Dedifferentiated amniotic fluid mesenchymal stem cell (primary cell): ENCODE measurements at regions not wholly inside any gene's neighbourhood (a gene's known extent, or its start where the extent isn't known, plus 50 kb on each side); places are given as distances from the start of the nearest gene placed in this dataset.
"Not testable (repeated sequence)": the region's sequence is repeated elsewhere in the genome, so short reads cannot be mapped to it uniquely, and the experiment has no call there.

Experiments
- DNase-seq: peaks from one replicate; pipeline ENCODE4 v3.0.0-alpha.2; 2016; ENCODE audit errors: extremely low spot score

GRCh38 chr4:82247629-82248028, 126.2 kb downstream of the HNRNPD start:
- no peak for DNase-seq

GRCh38 chr4:82247171-82247570, 126.6 kb downstream of the HNRNPD start:
- DNase-seq, result no peak

GRCh38 chr4:82241534-82241933, 132.3 kb downstream of the HNRNPD start:
- no peak for DNase-seq

GRCh38 chr4:82240410-82240809, 133.4 kb downstream of the HNRNPD start:
- DNase-seq, result no peak

DNA sequence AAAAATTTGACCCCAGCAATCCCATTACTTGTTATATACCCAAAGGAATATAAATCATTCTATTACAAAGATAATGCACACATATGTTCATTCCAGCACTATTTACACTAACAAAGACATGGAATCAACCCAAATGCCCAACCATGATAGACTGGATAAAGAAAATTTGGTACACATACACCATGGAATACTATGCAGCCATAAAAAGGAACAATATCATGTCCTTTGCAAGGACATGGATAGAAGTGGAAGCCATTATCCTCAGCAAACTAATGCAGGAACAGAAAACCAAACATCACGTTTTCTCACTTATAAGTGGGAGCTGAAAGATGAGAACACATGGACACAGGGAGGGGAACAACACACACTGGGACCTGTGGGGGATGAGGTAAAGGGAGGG, 136.6 kb downstream of the HNRNPD start:
- DNase-seq, result not testable (repeated sequence)

GRCh38 chr4:82235346-82235745, 138.4 kb downstream of the HNRNPD start:
- no peak for DNase-seq

DNA sequence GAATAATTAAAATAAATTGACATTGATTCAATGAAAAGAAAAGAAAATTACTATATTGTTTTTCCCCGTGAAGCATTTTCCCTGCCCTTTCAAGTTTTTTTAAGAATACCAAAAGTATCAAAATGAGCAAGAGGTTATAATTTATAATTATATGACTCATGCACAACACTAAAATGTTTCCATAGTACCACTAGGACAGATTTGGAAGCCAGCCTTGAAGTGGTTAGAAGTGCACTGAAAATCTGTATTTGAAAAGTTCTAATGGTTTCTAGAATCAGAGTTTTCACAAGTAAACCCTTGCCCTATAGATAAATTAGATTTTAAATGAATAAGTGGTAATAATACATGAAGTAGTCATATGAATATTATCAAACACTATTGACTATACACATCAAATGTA, 140.9 kb downstream of the HNRNPD start:
- no peak for DNase-seq

GRCh38 chr4:82231806-82232205, 142.0 kb downstream of the HNRNPD start:
- no peak for DNase-seq

DNA sequence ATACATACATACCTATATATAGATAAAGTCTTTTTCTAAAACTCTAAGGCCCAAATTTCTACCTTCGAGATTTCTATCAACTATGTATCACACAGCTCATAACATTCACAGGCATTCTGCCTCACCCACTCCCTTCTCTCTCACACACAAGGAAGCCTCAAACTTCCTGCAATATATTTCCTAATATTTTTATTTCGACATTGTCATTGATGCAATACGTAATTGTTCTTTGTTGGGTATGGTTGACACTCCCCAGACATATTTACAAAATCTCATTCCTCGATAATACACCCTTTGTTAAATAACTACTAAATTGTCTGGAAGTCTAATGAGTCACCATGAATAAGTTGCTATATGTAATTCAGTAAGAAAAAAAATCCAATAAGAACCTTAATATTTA, 143.5 kb downstream of the HNRNPD start:
- no peak for DNase-seq

- DNase-seq, result no peak
Observed at GRCh38 chr4:82225030-82225429, 148.8 kb downstream of the HNRNPD start.

DNA sequence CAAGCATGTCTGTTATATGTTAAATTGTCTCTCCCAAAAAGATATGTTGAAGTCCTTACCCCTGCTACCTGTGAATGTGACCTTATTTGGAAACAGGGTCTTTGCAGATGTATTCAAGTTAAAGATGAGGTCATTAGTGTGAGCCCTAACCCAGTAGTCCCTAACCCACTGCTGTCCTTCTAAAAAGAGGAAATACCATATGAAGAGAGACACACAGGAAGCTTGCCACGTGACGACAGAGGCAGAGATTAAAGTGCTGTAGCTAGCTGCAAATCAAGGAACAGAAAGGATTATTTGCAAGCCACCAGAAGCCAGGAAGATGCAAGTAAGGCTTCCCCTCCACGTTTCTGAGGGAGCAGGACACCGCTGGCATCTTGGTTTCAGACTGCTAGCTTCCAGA, 150.1 kb downstream of the HNRNPD start:
- DNase-seq, result no peak

GRCh38 chr4:82219346-82219745, 154.4 kb downstream of the HNRNPD start:
- no peak for DNase-seq

- DNase-seq, result no peak
Observed at GRCh38 chr4:82217986-82218715, 155.6 kb downstream of the HNRNPD start.

DNA sequence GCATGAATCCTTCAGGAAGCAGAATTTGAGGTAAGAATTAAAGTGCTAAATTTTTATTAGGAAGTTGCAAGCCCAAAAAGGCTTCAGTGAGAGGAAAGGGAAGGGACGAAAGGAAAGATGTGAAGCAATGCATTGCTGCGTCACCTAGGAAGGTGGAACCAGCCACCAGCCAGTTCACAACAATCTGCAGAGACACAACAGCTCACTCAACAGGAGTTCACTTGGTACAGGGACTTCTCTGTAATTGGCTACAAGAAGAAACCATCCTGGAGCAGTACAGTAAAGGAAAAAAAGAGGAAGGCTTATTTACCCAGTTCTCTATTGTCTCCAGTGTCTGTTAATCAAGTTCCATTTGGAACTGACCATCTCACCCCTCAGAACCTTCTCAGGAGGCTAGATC, 157.6 kb downstream of the HNRNPD start:
- DNase-seq, result no peak

GRCh38 chr4:82215800-82216199, 158.0 kb downstream of the HNRNPD start:
- no peak for DNase-seq

DNA sequence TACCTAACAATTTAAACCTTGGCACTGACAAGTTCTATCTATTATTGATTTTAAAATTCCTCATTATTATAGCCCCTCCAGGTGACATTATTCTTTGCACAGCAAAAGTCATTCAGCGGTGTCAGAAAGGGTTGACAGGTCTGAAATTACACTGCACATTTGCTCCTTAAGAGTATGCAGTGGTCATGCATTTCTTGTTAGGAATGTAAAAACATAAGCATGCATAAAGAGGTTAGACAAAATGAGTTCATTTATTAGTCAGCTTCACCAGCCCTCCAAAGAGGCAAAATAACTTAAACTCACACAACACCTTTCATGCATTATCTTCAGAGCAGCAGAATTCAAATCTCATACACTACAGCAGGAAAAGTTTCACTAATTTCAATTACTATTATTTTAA, 158.8 kb downstream of the HNRNPD start:
- DNase-seq, result no peak

DNA sequence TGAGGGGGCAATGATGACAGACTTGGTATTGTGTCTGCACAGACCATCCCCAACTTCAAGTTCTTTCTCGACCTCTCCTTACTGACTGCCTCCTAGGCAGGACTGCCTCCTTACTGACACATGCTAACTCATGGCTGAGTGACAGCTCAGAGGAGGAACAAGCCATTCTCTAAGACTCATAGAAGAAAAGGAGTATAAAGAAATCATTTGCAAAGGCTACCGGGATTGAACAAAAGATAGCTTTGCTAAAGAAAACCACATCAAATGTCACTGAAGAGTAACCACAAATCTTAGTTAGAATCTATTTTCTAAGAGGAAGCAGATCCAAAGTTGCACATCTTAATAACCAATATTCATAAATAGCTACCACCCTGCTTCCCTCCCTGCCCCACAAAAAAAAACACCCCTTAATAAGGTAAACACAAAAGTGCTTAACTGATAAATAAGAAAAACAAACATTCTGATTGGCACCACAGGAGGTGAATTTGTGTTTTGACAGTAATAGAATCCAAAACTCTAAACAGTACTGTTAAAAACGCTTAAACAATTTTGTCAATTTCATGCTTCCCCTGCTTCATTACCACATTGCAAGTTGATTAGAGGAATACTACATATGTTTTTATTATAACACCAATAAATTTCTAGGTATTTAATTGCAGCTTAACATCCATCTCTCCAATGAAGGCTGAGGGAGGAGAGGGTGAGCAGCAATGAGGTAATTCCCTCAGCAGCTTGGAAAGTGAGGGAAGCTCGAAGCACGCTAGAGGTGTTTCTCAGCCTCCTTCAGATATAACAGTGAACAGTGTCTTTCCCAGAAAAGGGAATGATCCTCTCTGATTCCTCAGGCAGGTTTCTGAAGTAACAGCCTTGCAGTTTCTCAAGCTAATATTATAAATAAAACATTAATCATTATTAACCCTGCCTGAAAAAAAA, 160.0 kb downstream of the HNRNPD start:
- no peak for DNase-seq

DNA sequence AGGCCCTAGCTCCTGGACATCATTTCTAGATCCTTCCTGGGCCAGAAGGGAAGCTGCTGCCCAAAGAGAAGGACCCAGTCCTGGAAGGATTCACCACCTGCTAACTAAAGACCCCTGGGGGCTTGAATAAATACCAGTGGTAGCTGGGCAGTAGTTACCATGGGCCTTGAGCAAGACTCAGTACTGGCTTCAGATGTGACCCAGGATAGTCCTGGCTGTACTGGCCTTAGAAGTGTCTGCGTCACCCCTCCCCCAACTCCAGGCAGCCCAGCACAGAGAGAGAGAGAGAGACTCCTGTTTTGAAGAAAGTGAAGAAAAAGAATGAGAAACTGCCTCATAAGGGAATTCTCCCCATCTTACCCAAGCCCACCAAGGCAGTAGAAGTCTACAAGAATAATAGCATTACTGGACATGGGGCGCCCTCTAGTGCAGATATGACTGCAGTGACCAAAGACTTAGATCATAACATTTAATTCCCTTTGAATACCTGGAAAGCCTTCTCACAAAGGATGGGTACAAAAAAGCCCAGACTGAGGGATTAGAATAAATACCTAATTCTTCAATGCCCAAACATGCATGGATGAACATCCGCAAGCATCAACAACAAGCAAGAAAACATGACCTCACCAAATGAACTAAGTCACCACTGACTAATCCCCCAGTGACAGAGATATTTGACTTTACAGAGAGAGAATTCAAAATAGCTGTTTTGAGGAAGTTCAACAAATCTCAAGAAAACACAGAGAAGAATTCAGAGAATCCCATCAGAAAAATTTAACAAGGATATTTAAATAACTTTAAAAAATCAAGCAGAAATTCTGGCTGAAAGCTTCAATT, 171.8 kb downstream of the HNRNPD start:
- no peak for DNase-seq

- DNase-seq, result no peak
Observed at GRCh38 chr4:82201303-82201702, 172.5 kb downstream of the HNRNPD start.

DNA sequence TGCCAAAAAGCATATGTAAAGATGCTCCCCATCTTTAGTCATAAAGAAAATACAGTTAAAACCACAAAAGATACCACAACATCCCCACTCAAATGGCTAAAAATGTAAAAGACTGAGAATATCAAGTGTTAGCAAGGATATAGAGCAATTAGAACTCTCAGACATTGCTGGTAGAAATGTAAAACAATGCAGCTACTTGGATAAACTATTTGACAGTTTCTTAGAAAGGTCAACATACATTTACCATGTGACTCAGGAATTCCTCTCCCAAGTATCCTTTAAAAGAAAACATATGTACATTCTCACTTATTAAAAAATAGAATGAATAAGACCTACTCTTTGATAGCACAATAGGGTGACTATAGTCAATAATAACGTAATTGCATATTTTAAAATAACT, 173.7 kb downstream of the HNRNPD start:
- no peak for DNase-seq

DNA sequence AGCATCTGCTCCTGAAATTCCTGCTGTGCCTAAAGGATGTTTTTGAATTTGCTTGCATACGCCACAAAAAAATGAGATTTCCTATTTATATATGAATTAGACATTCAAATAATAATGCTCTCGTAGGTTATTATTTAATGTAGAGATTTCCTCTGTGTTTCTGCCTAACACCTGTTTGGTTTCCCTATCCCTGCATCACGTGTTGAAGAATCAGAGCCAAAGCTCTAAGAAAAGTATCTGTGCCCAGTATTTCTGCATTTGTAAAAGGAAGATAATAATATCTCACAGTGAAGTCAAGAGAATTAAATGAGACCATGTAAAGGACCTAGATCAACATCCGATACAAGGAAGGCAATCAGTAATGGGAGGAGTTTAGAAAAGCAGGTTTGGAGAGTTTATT, 179.5 kb downstream of the HNRNPD start:
- no peak for DNase-seq

DNA sequence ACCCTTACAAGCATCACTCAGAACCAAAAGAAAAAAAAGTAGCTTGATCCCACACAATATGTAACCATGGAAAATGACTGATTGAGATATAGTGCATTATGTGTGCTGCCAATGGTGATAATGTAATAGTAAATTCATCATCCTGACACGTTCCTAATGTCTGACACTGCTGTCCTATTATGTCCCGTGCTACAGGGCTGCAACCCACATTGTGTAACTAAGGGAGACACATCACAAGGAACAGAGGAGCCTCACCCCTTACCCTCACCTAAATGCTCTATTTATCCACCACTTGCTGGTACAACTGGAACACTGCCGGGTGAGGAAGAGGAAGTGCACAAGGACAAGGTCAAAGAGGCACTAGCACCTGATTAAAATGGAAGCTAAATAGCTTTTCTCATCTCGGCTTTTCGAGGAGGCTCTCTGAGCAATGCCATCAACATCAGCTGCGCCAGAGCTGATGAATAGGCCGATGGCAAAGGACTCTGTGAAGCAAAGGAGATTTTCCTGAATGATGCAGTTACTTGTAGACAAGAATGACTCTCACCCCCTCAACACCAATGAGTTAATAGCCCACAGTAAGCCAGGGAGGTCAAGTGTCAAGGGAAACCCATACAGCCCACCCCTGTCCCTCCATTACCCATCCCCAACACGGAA, 181.6 kb downstream of the HNRNPD start:
- no peak for DNase-seq
